ENCODE measurements at regions not wholly inside any gene's neighbourhood (a gene's known extent, or its start where the extent isn't known, plus 50 kb on each side); places are given as distances from the start of the nearest gene placed in this dataset.

DNA sequence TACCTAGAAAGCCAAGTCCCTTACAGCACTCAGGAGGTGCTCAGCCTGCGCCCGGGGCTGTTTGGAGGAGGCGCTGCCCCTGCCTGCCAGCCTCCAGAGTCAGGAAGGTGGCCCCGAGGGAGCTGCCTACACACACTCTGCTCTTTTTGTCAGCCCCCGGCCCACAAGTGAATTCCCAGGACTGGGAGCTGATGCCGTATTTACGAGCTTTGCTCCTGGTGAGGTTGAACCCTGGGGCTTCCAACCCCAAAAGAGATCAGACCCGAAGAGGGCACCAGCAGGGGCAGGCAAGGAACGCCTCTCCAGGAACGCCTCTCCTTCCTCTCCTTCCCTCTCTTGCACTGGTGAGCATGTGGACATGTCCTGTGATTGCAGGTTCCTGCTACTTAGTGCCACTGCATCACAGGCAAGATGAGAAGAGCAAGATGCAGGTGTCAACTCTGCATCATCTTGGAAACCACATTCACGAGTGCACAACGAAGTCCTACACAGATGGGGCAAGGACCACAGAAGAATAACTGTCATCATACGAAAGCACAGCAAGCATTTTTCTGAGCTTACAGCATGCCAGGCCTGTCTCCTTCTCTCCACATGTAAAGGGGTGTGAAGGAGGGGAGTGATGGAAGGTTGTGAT is 126.7 kb downstream of the NDUFA10 start:
- no peaks in the 10 kb centered on the region for H3K27me3 ChIP-seq (ENCODE audit: insufficient read depth)
- no peaks in the 10 kb centered on the region for H3K79me2 ChIP-seq (replicated peaks; ENCODE audit: insufficient read depth)
- ATAC-seq (no peak), DNase-seq (ENCODE audit: low spot score) (no peak)
- Mint-ChIP-seq H3K4me1 (peaks cover 32% of the 10 kb centered on the region), H3K36me3 (ENCODE audit: low read depth) (peaks cover 3% of the 10 kb centered on the region; the same call in 1 of the 3 replicates), H3K4me3 (no peak overlapping the region), H3K27me3 (ENCODE audit: insufficient read depth, low read depth, poor library complexity) (peaks cover 15% of the 10 kb centered on the region), H3K9me3 (peaks cover 8% of the 10 kb centered on the region), H3K27ac (no peak overlapping the region)
- no peaks in the 10 kb centered on the region for H3K36me3 ChIP-seq (ENCODE audit: insufficient read depth)
- no peak overlapping the region for H2AFZ ChIP-seq
- H3K4me1 ChIP-seq (ENCODE audit: insufficient read depth) = peaks cover 28% of the 10 kb centered on the region
- no peak for TF ChIP-seq ZNF462 (CRISPR knock-in tag; IDR thresholded peaks at IDR 0.05)
- no peak for TF ChIP-seq STAT1 (IDR thresholded peaks at IDR 0.05; ENCODE audit: unreplicated experiment)
- TF ChIP-seq EZH2phosphoT487 (IDR thresholded peaks at IDR 0.05; ENCODE audit: unreplicated experiment) = no peak
- no peak for TF ChIP-seq CREB1 (CRISPR knock-in tag; IDR thresholded peaks at IDR 0.05; ENCODE audit: low read depth)
- TF ChIP-seq ETS1 (IDR thresholded peaks at IDR 0.05) = no peak
- TF ChIP-seq CTCF (conservative IDR thresholded peaks at IDR 0.05; ENCODE audit: low read depth in 2 of 2) = no peak
- no peak for TF ChIP-seq POLR2AphosphoS5 (IDR thresholded peaks at IDR 0.05; ENCODE audit: low read depth)
- TF ChIP-seq ZNF114 (CRISPR knock-in tag; IDR thresholded peaks at IDR 0.05) = no peak
- TF ChIP-seq EZH2 (IDR thresholded peaks at IDR 0.05; ENCODE audit: low read depth, unreplicated experiment) = no peak
- no peak for TF ChIP-seq ZNF331 (CRISPR knock-in tag; IDR thresholded peaks at IDR 0.05; ENCODE audit: low read depth)
- no peak overlapping the region for H3K27ac ChIP-seq (ENCODE audit: low read depth)
- H4K20me1 ChIP-seq (replicated peaks; ENCODE audit: insufficient read depth) = no peaks in the 10 kb centered on the region
- H3F3A ChIP-seq (replicated peaks; ENCODE audit: low read depth) = no peaks in the 10 kb centered on the region
- H3K4me2 ChIP-seq = no peak overlapping the region
- H3K4me3 ChIP-seq = no peak overlapping the region
- peaks cover 11% of the 10 kb centered on the region for H3K9me2 ChIP-seq (ENCODE audit: insufficient read depth)
